ENCODE measurements at regions not wholly inside any gene's neighbourhood (a gene's known extent, or its start where the extent isn't known, plus 50 kb on each side); places are given as distances from the start of the nearest gene placed in this dataset.

DNA sequence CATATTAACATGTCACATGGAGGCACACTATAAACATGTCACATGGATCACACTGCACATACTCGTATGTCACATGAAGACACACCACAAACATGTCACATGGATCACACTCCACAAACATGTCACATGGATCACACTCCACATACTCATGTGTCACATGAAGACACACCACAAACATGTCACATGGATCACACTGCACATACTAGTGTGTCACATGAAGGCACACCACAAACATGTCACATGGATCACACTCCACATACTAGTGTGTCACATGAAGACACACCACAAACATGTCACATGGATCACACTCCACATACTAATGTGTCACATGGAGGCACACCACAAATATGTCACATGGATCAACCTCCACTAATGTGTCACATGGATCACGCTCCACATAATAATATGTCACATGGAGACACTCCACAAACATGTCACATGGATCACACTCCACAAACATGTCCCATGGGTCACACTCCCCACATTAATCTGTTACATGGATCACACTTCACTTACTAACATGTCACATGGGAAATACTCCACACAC lies 195.6 kb upstream of the PFKP start:
- no peak for DNase-seq (ENCODE audit: extremely low read depth in 1 of 2, low read depth in 1 of 2)

DNA sequence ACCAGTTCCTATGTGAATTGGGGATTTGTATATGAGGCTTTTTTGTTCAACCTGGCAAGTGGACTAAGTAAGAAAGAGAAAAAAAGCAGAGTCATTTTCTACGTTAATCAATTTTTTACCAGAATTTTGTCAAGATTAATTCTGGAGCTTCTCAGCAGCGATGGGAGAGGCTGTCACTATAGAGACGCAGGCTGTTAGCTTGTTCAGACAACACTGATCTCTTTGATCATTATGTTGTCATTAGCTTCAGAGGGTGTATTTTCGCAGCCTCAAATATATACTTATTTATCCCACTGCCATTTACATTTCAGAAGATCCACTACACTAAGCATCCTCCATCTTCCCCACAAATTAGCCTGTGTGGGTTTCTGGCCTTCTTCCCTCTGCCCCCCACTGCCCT lies 196.7 kb upstream of the PFKP start:
- DNase-seq (ENCODE audit: extremely low read depth in 1 of 2, low read depth in 1 of 2): no peak

DNA sequence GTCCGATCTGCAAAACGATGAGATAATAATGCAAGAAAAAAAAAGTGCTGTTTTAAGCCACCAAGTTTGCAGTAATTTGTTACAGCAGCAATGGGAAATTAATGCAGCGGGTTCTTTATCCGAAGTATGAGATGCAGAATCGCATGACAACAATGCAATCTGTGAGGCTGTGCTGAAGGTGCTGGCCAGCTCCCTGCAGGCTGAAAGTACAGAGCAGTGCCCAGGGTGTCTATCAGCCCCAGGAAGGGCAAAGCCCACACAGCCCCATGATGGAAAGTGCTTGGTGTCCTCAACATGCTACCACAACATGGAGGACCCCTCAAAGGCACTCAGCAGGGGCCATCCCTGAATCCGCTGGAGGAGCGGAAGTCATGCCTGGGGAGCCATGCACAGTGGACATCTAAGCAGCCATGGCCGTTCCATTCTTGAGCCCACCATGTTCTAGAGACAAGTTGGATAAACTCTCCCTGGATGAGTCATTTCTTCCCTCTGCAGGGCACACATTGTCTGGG lies 199.5 kb upstream of the PFKP start:
- no peak for DNase-seq (ENCODE audit: extremely low read depth in 1 of 2, low read depth in 1 of 2)

DNA sequence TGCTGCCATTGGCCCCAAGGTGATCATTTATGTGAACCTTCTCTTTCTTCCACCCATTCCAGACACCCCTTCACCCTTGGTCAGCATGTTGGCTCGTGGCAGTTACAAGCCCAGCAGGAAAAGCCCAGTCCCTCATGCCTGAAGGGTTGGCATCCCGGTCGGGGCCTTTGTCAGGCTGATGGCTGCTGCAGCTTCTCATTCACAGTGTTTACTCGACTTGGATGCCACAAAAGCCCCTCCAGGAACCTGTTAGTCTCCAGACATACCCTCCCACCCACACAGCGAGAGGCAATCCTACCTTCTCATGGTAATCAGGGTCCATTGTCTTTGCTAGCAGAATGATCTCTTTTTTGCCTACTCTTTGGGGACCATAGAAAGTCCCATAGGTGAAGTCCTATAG lies 200.8 kb upstream of the PFKP start:
- DNase-seq (ENCODE audit: extremely low read depth in 1 of 2, low read depth in 1 of 2): no peak

DNA sequence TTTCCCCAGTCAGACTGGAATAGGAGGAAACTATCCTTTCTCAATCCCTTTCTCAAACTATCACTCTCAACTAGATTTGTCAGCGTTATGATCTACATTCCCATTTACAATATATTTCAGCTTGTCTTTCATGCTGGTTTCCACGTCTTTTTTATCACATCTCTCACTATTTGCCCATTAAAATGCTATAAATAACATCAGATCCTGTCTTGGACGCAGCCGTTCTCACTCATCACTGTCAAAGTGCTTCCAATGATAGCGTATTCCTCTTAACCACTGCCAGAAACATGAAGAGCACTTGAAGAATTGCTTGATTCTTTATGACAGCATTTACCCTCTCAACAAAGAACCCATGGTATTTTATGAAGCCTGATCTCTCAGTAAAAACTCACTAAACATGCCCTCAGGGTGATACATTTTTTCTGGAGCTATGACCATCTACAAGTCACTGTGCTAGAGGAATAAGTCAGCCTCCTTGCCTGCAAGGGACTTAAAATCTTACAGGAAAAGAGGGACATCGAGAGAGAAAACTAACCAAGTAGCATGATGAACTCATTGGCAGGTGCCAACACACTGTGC lies 205.6 kb upstream of the PFKP start:
- no peak for DNase-seq (ENCODE audit: extremely low read depth in 1 of 2, low read depth in 1 of 2)

DNA sequence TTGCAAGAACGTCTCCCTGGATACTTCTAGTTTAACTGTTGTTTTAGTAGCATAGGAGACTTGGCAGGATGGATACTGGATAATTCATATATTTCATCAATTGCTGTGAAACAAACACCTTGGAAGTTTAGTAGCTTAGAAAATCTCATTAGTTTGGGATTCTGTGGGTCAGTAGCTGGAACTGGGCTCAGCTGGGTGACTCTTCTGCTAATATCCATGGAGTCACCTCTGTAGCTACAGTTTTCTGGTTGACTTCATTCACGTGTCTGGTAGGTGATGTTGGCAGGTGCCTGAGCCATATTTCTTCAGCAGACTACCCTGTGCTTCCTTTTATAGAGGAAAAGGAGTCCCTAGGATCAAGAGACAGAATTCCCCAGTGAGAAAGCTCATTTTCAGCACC lies 208.9 kb upstream of the PFKP start:
- no peak for DNase-seq (ENCODE audit: extremely low read depth in 1 of 2, low read depth in 1 of 2)

DNA sequence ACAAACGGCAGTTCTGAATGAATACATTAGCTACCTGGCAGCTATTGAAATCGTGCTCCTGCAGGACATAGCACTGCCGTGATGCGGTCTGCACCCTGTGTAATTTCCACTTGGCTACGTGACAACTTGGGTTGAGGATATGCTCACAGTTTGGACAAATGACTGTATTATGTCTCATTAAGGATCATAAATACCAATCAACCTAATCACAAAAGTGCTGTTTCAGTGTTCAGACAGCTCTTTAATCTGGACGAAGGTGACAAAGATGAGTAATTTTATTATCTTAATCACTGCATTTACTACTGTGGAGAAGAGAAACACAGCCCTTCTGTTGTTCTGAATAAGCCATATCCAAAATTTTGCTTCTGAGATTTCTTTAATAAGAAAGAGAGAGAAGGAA lies 210.8 kb upstream of the PFKP start:
- no peak for DNase-seq (ENCODE audit: extremely low read depth in 1 of 2, low read depth in 1 of 2)

DNA sequence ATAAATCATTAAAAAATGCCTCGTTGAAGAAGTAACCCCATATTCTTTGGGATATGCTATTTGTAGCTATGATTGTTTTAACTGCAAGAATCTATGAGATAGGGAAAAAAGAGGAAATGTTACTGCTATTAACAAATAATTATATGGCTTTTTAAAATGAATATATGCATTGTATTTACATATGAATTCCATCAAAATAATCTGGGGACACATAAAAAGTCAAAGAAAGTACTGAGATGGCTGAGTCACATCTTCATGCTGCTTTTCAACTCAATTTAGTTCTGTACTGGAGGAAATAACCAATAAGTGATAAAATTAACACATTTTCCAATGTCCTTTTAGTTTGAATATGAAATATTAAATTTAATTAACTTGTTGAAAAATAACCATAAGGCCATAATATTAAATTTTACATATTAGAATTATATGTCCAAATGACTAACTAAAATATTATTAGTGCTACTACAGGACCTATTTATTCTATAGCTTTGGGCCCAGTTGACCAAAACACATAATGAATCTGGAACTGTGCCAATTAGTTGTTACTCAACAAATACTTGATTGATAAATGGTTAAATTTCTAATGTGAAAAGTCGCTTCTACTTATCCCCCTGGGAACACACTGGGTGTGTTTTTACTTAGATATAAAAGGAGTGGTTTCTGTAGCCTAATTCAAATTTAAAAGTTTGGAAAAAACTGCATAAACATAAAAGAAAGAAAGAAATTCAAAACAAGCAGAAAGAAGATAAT lies 214.6 kb upstream of the PFKP start:
- no peak for DNase-seq (ENCODE audit: extremely low read depth in 1 of 2, low read depth in 1 of 2)

DNA sequence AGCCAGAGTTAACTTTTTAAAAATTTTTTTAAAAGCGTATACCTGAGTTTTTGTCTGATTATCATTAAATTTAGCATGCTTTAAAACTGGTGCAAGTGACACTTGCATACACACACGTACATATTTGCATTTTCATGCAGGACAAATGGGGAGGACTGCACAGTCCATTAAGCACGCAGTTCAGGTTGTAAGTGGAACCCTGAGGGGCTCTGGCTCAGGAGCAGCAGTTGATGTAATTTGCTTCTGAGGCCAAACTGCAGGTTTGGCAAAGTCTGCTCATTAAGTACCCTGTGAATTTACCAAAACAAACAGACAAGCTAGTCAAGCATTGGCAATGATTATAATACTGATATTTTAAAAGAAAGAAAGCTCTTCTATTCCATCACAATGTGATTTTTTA lies 215.8 kb upstream of the PFKP start:
- no peak for DNase-seq (ENCODE audit: extremely low read depth in 1 of 2, low read depth in 1 of 2)

DNA sequence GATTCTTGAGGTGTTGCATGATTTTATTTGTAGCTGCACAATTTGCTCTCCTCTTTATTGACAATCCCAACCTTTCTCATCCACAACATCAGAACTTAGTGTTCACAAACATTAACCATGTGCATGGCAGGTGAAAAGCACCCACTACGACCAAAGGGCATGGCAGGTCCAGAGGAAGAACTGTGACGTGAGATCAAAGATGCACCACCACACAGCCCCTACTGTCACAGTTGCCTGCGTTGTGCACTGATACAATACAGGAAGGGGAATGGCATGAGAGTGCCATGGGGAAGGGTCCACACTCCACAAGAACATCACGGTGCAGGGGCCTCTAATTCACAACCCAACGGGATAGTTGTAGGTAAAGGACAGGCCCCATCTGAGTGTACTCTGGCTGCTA lies 217.1 kb upstream of the PFKP start:
- no peak for DNase-seq (ENCODE audit: extremely low read depth in 1 of 2, low read depth in 1 of 2)

DNA sequence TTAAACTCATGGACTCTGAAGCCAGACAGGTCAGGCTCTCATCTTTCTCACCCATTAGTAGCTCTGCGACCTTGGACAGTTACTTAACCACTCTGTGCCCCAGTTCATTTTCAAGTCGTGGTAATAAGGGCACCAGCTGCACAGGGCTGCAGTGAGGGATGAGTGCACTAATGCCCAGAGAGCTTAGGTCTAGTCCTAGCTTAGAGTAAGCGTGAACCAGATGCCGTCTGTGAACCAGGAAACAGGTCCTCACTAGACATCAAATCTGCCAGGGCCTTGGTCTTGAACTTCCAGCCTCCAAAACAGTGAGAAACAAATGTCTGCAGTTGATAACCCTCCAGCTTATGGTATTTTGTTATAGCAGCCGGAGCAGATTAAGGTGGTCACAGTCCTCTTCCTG lies 222.4 kb upstream of the PFKP start:
- no peak for DNase-seq (ENCODE audit: extremely low read depth in 1 of 2, low read depth in 1 of 2)

DNA sequence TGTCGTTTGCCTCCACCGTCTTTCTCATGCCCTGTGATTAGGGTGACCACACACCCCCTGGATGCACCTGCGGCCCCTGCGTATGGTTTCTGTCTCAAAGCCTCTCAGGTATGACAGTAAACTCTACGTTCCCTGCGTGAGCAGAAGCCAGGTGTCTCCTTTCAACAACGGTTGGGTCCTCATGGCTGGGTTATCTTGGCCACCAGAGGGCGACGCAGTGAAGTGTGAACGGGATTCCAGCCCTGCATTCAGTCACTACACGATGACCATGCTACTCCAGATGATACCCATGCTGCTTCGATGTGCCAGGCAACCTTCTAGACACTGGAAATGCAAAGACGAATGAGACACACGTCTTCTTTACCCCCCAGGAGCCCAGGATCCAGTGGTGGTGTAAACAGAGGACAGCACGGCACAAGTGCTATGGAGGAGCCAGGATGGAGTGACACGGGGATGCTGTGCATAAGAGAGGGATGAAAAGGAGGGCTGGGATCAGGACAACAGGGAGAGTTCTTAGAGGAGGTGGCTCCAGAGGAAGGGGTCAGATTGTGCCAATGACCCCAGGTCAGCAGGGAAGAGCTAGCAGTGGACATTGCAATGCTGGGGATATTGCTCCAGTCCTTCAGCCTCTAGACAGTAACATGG lies 228.1 kb upstream of the PFKP start:
- no peak for DNase-seq (ENCODE audit: extremely low read depth in 1 of 2, low read depth in 1 of 2)

DNA sequence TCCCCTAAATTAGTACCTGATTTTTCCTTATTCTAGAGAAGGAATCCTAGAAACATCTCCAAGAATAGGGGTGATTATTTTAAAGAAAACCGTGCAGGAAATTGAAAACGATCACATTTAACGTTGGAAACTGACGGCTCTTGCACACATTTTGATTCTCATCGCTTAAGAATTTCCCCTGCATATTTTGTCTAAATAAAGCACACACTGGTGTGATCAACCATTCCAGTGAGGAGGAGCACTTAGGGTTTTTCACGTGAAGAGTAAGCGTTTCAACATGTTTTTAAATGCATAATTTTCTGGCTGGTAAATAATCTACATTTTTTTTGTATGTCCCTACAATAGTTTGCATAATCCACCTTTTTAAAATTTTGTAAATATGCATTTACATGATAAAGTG lies 229.7 kb upstream of the PFKP start:
- DNase-seq (ENCODE audit: extremely low read depth in 1 of 2, low read depth in 1 of 2): no peak

DNA sequence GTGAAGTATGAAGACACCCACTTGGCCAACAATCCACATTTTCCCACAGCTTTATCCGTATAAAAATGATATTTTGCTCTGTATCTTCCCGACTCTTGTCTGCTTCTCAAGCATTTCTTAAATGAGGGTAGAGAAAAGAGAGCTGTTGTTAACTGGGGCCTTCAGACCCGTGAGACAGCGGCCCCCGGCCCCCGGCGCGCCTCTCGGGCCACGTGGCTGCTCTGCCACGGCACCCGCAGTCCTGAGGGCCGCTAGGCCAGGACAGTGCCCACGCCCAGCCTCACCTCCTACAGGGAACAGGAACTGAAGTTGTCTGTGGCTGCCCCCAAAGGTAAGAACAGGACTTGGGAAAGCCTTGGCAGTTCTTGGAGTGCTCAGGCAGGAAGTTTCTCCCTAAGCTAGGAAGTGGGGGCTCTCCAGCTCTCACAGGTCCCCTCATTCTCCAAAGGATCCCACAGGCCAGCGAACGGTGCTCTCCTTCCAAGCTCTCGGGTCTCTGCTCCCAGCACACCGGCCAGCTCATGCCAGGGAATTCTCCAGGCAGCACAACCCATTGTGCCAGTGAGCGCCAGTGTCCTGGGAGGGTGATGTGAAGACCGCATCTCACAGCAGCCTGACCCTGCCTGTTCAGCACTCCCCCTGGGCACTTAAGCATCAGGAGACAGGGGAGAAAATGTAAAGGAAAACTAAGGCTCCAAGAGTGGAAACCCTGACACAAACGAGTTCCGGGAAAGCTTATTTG lies 230.3 kb upstream of the PFKP start:
- no peak for DNase-seq (ENCODE audit: extremely low read depth in 1 of 2, low read depth in 1 of 2)

DNA sequence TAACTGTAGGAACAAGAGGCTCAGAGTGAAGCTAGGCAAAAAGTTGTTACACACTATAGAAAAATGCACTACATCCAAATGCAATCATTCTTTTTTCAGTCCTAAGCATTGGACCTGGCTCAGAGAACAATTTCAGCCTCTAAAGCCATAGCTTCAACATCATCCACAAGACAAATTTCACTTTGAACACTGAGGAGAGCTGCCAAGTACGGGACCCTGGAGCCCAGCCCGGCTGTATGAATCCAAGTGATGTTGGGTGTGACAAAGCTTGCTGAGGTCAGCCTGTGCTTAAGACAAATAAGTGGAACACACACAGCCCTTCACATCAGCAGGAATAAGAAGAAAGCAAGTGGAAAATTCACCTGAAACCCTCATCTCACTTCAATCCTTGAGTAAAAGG lies 233.1 kb upstream of the PFKP start:
- no peak for DNase-seq (ENCODE audit: extremely low read depth in 1 of 2, low read depth in 1 of 2)

DNA sequence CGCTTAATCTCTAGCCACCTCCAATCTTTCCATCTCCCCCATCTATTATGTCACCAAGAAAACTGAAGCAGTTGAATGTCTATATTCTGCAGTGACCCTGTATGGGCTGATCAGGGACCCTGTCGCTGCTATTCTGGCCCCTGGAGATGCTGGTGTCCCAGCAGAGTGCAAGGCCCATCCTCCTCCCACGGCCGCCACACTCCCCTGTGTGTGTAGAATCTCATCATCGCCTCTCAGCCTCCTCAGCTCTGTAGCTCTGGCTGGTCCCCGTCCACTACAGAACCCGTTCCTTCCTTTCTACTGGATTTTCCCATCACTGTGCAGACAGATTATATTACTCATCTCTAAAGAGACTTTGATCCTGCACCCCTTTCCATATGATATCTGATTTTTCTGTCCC lies 235.8 kb upstream of the PFKP start:
- DNase-seq (ENCODE audit: extremely low read depth in 1 of 2, low read depth in 1 of 2): no peak

DNA sequence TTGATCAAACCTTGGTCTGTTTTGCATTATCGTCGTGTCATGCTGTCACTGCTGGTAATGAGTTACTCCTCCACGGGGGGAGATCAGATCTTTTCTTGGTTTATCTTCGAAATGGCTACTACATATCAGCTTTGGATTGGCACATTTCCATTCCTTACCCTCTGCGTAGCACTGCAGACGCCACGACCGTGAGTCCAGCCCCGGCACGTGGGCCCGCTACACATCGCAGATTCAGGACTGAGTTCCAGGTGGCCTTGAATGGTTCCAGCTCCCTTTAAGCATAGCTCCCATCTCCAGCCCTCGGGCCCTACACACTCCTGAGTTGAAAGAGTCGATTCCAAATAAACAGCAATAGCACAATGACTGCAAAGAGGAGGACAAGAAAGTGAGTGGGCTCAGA lies 238.6 kb upstream of the PFKP start:
- no peak for DNase-seq (ENCODE audit: extremely low read depth in 1 of 2, low read depth in 1 of 2)

DNA sequence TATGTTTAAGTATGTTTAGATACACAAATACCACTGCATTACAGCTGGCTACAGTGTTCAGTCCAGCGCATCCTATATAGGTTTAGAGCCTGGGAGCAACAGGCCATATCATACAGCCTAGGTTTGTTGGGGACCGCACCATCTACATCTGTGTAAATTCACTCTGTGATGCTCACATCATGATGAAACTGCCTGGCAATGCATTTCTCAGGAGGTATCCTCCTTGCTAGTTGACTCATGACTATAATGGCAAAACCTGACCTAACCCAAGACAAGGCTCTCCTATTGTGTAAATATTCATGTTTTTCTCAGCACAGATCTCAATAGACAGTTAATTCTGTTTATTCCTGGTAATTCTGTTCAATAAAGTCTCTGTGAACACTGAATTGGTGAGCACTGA lies 240.7 kb upstream of the PFKP start:
- no peak for DNase-seq (ENCODE audit: extremely low read depth in 1 of 2, low read depth in 1 of 2)

DNA sequence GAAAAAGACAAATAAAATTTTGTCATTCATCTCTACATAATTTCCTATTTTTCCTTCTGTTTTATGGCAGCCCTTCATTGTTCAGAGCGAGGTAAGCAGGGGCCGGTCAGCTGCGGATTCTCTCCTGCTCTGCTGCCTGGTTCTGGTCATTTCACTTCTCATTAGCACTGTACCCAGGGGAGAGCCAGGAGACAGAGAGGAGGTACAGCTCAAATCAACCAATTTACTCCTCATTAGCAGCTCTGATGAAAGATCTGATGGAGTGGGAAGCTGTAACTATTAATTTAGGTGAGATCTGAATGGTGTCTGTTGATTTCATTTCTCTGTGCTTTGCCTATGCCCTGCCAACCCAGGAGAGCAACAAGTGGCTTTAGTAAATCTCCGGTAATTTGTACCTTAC lies 241.5 kb upstream of the PFKP start:
- DNase-seq (ENCODE audit: extremely low read depth in 1 of 2, low read depth in 1 of 2): no peak

DNA sequence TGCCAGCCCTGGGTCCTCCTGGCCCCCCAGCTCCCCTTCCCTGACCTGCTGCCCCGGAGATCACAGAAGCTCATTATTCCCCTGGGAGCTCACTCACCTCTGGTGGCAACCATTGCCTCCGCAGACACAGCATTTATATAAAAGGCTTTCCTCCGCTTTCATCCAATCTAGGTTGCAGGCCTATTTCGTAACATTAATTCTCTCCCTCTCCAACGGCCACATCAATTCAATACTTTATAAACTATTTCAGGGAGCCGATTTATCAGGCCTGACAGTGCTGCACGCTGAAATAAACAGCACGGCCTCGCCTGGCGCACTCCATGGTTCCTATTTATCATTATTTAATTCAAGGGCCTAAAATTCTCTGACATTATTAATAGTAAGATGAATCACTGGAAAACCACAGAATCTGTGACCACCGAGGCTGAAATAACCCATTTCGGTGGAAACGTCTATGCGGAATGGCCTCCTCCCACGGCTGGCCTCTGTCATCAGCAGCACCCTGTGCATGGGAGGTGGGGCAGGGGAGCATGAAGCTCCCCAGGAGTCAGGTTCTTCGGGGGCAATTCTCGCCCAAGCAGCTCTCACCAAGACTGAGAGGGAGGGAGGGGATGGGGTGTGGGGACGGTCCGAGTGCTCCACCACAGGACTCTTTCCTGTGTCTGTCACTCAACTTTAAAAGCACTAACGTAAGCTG lies 249.3 kb upstream of the PFKP start:
- no peak for DNase-seq (ENCODE audit: extremely low read depth in 1 of 2, low read depth in 1 of 2)

DNA sequence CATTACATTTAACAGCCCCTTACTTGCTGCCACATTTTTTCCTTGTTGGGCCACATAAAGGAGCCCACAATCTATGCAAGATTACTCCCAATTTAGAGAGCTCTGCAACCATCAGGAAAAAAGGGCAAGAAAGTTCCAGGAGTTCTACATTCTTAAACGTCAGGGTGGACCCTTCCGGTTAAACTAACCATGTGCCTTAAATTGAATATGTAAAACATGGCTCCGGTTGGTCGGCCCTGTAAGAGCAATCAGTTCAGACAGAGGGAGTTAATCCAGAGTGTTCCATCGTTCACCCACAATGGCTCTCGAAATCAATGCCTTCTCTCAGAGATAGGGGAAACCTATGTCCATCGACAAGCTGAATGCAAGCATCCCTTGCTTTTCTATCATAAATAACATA lies 253.7 kb upstream of the PFKP start:
- no peak for DNase-seq (ENCODE audit: extremely low read depth in 1 of 2, low read depth in 1 of 2)

Measured in activated CD8-positive, alpha-beta memory T cell treated with anti-CD3 and anti-CD28 coated beads for 1 hour (primary cell).